ENCODE measurements at regions not wholly inside any gene's neighbourhood (a gene's known extent, or its start where the extent isn't known, plus 50 kb on each side); places are given as distances from the start of the nearest gene placed in this dataset.

DNA sequence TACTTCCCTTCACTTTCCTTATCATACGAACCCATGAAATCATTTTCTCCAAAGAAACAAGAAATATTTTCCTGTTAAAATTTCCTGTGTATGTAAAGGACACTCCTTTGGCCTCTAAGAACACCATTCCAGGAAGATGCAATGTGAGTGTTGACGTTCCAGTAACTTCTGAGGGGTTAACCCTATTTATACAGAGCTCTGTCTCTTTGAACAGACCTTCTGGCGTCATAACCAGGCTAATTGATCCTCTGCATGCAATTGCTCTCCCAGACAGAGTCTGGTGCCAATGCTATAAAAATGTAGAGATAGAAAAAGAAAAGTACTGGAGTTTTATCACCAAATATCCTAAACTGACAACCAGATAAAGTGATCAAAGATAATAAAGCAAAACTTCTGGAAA, 218.5 kb downstream of the TLE1 start:
- ATAC-seq (no peak), DNase-seq (ENCODE audit: low spot score in 2 of 2) (no peak)
- no peaks in the 10 kb centered on the region for H3K36me3 Mint-ChIP-seq
- H3K4me1 Mint-ChIP-seq, result no peaks in the 10 kb centered on the region
- H3K4me3 Mint-ChIP-seq, result no peak overlapping the region
- H3K9me3 Mint-ChIP-seq, result peaks cover 5% of the 10 kb centered on the region
- no peak overlapping the region for H3K27ac Mint-ChIP-seq

DNA sequence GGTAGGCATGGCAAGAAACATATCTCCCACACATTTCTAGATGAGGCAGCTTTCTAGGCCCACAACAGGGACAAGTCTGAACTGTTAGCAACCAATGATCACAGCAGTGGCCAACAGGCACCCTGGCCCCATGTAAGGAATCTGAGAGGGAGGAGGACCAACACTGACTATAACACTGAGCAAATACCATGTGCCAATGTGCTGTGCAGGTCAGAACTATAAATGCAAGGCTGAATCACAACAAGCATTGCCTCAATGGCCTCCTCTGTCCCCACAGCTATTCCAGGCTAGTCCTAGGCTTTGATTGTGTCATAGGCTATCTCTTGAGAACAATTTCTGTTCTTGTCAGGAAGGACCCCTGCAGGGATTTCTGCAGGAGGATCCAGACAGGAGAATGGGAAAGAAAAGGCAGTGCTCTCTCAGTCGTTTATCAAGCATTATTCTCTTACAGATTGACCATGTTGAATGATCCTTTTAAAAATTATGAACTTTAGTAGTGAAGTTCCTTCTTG, 221.2 kb downstream of the TLE1 start:
- H3K27ac Mint-ChIP-seq, result no peak overlapping the region
- H3K4me3 Mint-ChIP-seq, result no peak overlapping the region

DNA sequence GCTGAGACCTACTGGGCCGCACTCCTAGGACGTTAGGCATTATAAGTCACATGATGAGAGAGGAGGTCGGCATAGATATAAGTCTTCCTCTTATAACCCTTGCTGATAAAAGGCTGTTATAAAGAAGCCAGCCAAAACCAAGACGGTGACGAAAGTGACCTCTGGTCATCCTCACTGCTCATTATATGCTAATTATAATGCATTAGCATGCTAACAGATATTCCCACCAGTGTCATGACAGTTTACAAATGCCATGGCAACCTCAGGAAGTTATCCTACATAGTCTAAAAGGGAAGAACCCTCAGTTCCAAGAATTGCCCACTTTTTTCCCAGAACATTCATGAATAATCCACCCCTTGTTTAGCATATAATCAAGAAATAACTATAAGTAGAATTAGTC, 222.4 kb downstream of the TLE1 start:
- ATAC-seq (no peak), DNase-seq (ENCODE audit: low spot score in 2 of 2) (no peak)
- Mint-ChIP-seq H3K4me3 (no peak overlapping the region), H3K36me3 (no peaks in the 10 kb centered on the region), H3K4me1 (no peaks in the 10 kb centered on the region), H3K27ac (no peak overlapping the region), H3K9me3 (no peaks in the 10 kb centered on the region)

More for the DNA sequence above, 221.2 kb downstream of the TLE1 start:
- no peak for ATAC-seq
- Mint-ChIP-seq H3K9me3 (no peaks in the 10 kb centered on the region), H3K4me1 (no peaks in the 10 kb centered on the region), H3K36me3 (no peaks in the 10 kb centered on the region)
- DNase-seq (ENCODE audit: low spot score in 2 of 2), result no peak

DNA sequence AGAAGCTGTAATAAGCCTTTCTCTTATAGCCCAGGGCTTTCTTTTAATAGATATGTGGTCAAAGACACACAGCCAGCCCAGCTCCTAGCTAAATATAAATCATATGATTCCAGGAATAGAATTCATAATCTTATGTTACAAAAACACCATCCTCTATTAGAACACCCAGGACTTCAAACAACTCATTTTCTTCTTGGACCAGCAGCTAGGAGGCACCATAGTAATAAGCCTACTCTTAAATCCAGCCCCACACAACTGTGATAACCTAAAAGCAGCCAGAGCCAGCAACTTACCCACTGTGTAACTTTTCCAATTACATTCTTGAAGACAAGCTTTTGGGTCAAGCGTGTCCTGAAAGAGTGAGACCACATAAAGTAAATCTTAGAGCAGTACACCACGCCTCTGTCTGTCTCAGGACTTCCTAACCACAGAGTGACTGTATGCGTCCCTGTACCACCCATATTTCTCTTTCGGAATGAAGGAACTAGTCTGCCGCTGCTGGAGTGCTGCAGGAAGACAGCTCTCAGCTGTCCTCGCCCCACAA, 223.8 kb downstream of the TLE1 start:
- no peak overlapping the region for H3K27ac Mint-ChIP-seq
- H3K4me3 Mint-ChIP-seq, result no peak overlapping the region
- H3K4me1 Mint-ChIP-seq, result no peaks in the 10 kb centered on the region
- no peaks in the 10 kb centered on the region for H3K9me3 Mint-ChIP-seq
- no peaks in the 10 kb centered on the region for H3K36me3 Mint-ChIP-seq
- ATAC-seq (no peak), DNase-seq (ENCODE audit: low spot score in 2 of 2) (no peak)

DNA sequence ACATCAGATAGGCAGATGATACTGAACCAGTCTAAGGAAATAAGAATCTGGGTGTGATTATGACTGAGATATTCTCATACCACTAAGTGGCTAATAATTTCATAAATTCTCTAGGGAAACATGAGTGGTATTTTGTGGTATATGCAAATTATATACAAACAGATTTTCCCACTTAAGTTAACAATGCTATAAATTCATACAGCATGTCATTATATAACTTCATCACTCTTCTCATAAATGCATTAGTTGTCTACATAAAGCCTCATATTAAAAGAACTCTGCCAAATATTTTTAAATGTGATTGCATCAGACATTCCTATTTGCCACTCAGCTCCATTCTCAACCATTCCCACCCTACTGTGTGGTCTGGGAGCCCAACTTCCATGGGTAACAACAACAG, 226.5 kb downstream of the TLE1 start:
- Mint-ChIP-seq H3K4me3 (no peak overlapping the region), H3K27ac (no peak overlapping the region), H3K36me3 (no peaks in the 10 kb centered on the region), H3K4me1 (no peaks in the 10 kb centered on the region), H3K9me3 (no peaks in the 10 kb centered on the region)
- no peak for ATAC-seq
- no peak for DNase-seq (ENCODE audit: low spot score in 2 of 2)

DNA sequence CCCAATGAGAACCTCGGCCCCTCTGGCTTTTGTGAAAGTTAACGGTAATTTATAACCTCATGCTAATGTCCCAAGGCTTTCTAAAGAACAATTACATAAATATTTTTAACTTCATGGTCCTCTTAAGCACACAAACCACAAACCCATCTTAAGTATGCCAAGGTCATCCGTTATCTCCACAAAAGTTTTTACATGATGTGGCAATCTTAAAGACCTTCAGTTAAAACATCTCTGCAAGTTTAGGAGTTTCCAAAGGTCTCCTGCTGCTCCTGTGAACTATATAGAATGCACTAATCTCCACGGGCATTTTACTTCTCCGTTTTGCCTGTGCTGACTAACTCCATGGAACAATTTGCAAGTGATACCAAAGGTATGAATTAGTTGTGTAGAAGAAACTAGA, 228.2 kb downstream of the TLE1 start:
- ATAC-seq, result no peak
- DNase-seq (ENCODE audit: low spot score in 2 of 2), result no peak
- Mint-ChIP-seq H3K4me3 (no peak overlapping the region), H3K4me1 (no peaks in the 10 kb centered on the region), H3K9me3 (no peaks in the 10 kb centered on the region), H3K36me3 (no peaks in the 10 kb centered on the region), H3K27ac (no peak overlapping the region)

DNA sequence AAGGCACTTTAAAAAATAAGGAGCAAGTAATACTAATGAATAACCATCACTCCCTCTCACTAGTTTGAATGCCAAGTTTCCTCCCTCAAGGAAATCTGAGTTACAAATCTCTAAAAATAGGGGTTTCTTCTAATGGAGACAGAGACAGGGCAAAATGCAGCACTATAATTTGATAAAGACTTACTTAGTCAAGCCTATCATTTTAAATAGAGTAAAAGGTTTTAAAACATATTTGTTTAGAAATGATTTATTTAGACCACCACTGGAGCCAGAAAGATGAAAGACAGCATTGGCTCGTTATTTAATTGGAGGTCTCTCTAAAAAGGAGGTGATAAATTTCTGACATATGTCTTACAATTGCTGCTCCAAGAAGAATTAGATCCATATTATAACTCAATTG, 228.7 kb downstream of the TLE1 start:
- no peak overlapping the region for H3K4me3 Mint-ChIP-seq
- H3K9me3 Mint-ChIP-seq, result no peaks in the 10 kb centered on the region
- no peaks in the 10 kb centered on the region for H3K4me1 Mint-ChIP-seq

DNA sequence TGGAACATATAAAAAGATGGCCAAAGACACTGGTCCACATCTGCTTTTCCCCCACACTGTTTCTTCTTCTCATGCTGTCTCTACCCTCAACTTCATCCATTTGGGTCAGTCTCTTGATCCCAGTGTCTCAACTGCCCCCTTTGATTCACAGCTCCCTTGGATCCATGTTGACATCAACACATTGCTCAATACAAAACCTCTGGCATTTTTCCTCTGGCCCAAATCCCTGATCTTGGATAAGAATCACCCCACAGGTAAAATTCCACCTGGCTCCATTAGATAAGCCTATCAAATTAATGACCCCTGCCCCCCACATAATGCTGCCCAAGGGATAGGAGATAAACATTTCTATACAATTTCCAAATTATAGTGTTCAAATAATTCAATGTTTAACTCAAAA, 229.8 kb downstream of the TLE1 start:
- ATAC-seq, result no peak
- Mint-ChIP-seq H3K4me3 (no peak overlapping the region), H3K9me3 (no peaks in the 10 kb centered on the region), H3K27ac (no peak overlapping the region), H3K36me3 (no peaks in the 10 kb centered on the region), H3K4me1 (no peaks in the 10 kb centered on the region)
- no peak for DNase-seq (ENCODE audit: low spot score in 2 of 2)

More for the DNA sequence above, 228.7 kb downstream of the TLE1 start:
- Mint-ChIP-seq H3K36me3 (no peaks in the 10 kb centered on the region), H3K27ac (no peak overlapping the region)
- ATAC-seq (no peak), DNase-seq (ENCODE audit: low spot score in 2 of 2) (no peak)

DNA sequence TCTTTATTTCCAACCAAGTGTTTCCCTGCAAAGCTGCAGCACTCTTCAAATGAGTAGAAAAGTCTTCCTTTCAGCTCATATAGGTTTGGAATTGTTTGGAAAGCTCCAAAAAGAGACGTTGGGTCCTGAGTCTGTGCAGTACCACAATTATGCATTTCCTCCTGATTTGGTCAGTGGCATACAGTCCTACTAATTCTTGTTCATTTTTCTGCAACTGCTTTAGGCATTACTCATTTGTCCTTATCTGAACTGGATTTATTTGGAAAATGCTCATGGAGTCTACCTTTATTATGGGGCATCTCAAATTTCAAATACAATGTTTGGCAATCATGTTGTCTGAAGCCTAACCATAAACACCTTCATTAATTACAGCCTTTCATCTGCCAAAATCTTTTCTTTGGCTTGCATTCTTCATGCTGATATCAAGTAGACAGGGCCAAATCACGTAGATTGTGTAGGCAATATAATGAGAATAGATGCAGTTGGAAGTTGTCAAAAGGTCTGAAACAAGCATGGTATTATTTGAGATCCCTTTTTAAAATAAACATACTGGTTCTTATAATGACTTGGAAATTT, 232.8 kb downstream of the TLE1 start:
- Mint-ChIP-seq H3K9me3 (peaks cover 5% of the 10 kb centered on the region), H3K4me3 (no peak overlapping the region), H3K36me3 (no peaks in the 10 kb centered on the region), H3K4me1 (no peaks in the 10 kb centered on the region), H3K27ac (no peak overlapping the region)
- DNase-seq (ENCODE audit: low spot score in 2 of 2) (no peak), ATAC-seq (no peak)

DNA sequence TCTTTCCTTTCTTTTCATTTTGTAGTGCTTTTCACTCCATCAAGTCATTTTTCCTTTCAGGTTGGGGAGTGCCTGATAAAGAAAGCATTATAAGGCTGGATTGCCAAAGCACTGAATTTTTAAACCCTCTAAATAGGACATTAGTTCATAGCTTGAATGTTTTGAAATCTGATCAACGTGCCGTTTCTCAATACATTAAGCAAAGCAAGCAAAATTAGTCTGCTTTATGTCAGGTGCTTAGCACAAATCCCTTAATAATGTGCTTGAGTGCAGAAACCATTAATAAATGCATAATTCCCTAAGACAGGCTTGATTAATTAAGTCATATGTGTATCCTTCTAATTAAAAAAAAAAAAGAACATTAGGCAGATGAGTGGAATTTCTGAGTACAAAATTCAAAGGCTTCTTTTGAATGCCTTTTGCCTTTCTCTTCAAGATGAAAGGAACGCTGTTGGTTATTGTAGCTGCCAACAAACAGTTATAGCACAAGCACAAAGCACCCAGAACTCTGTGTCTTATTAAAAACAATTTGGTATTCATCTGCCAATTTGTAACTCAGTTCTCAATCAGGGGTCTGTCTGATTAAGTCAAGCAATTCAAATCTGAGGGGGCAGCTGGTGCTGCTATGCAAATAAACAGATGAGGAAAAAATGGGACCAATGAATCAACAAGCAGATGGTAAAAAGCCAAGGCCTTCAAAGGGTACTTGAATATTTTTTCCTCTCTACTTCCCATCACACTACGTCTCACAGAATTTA, 233.7 kb downstream of the TLE1 start:
- DNase-seq (ENCODE audit: low spot score in 2 of 2) (no peak), ATAC-seq (no peak)
- Mint-ChIP-seq H3K27ac (no peak overlapping the region), H3K4me3 (no peak overlapping the region), H3K4me1 (no peaks in the 10 kb centered on the region), H3K36me3 (no peaks in the 10 kb centered on the region), H3K9me3 (peaks cover 5% of the 10 kb centered on the region)

DNA sequence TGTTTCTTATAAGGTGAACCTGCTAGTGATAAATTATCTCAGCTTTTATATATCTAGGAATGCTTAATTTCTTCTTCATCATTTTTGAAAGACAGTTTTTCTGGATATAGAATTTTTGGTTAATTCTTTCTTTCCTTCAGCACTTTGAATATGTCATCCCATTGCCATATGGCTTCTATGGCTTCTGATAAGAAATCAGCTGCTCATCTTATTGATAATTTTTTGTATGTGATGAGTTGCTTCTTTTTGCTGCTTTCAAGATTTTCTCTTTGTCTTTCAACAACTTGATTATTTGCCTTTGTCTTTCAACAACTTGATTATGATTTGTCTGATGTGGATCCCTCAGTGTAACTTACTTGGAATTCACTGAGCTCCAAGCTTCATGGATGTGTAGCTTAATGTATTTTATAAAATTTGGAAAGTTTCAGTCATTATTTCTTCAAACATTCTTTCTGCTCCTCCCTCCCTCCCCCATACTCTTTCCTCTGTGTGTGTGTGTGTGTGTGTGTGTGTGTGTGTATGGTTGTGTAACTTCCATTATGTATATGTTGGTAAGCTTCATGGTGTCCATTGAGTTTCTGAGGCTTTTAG, 243.9 kb downstream of the TLE1 start:
- no peak overlapping the region for H3K4me3 Mint-ChIP-seq
- ATAC-seq (no peak), DNase-seq (ENCODE audit: low spot score in 2 of 2) (no peak)
- H3K4me1 Mint-ChIP-seq, result no peaks in the 10 kb centered on the region
- no peaks in the 10 kb centered on the region for H3K36me3 Mint-ChIP-seq
- peaks cover 22% of the 10 kb centered on the region for H3K9me3 Mint-ChIP-seq
- H3K27ac Mint-ChIP-seq, result no peak overlapping the region

DNA sequence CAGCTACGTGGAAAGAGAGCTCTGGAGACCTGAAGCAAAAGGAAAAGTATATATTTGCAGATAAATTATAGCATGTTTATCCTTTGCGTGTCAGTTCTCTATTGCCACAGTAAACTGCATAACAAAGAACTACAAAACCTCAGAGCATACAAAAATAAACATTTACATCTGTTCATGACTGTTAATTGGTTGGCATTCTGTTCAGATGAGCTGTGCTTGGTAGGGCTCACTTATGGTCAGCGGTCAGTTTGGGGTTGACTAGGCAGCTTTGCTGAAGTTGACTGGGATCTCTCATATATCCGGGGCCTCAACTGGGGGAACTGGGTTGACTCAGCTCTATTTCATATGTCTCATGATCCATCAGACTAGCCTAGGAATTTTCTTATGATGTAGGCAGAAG, 257.7 kb downstream of the TLE1 start:
- DNase-seq (ENCODE audit: low spot score in 2 of 2) (no peak), ATAC-seq (no peak)
- Mint-ChIP-seq H3K4me1 (no peaks in the 10 kb centered on the region), H3K4me3 (no peak overlapping the region), H3K27ac (no peak overlapping the region), H3K36me3 (no peaks in the 10 kb centered on the region), H3K9me3 (peaks cover 17% of the 10 kb centered on the region)

DNA sequence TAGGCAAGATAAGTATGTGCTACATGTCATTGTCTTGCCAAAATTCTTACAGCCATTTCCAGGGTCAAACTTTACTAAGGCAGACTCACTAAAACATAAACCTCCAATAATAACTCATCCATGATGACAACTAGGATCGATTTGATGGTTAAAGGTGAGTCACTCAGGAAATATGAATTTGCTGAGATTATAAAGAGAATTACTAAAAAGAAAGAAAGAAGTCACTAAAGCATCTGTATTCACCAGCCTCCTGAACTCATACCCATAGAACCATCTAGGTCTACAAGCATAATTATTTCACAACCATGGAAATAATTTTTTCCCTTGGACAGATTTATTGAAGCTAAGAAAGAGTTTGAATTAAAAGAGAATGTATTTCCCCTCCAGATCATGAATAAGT, 258.6 kb downstream of the TLE1 start:
- ATAC-seq (no peak), DNase-seq (ENCODE audit: low spot score in 2 of 2) (no peak)
- no peak overlapping the region for H3K4me3 Mint-ChIP-seq
- no peaks in the 10 kb centered on the region for H3K4me1 Mint-ChIP-seq
- H3K36me3 Mint-ChIP-seq, result no peaks in the 10 kb centered on the region
- no peak overlapping the region for H3K27ac Mint-ChIP-seq
- peaks cover 21% of the 10 kb centered on the region for H3K9me3 Mint-ChIP-seq

DNA sequence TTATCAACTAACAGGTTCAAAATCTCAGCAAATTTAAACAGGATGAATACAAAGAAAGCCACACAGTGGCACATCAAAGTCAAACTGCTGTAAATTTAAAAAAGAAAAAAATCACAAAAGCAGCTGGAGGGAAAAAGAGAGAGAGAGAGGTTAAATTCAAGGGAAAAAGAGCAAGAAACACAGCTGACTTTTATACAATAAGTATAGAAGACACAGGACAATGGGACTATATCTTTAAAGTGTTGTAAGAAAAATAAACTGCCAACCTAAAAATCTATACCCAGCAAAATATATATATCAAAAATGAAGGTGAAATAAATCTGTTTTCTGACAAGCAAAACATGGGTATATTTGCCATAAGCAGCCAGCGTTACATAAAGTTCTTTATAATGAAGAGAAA, 261.5 kb downstream of the TLE1 start:
- ATAC-seq (no peak), DNase-seq (ENCODE audit: low spot score in 2 of 2) (no peak)
- no peaks in the 10 kb centered on the region for H3K4me1 Mint-ChIP-seq
- no peak overlapping the region for H3K4me3 Mint-ChIP-seq
- H3K36me3 Mint-ChIP-seq, result no peaks in the 10 kb centered on the region
- H3K9me3 Mint-ChIP-seq, result peaks cover 25% of the 10 kb centered on the region
- no peak overlapping the region for H3K27ac Mint-ChIP-seq

DNA sequence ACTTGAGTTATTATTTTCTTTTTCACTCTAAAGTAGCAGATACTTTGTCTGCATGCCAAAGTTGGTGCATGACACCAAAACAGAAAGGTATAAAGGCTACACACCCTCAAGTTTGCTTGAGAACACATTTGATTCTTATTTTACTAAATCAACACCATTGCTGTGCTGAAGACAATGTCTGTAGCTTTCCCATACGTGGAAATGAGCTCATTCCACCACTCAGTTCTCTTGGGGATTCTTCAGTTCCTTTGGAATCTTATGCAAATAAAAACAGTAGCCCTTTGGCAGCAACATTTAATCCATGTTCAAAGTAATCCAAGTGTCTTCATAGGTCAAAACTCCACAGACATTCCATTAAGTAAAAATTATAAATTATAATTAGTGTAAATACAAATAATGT, 264.9 kb downstream of the TLE1 start:
- H3K36me3 Mint-ChIP-seq, result no peaks in the 10 kb centered on the region
- H3K4me1 Mint-ChIP-seq, result no peaks in the 10 kb centered on the region
- peaks cover 21% of the 10 kb centered on the region for H3K9me3 Mint-ChIP-seq
- DNase-seq (ENCODE audit: low spot score in 2 of 2), result no peak
- no peak overlapping the region for H3K4me3 Mint-ChIP-seq
- no peak overlapping the region for H3K27ac Mint-ChIP-seq
- ATAC-seq, result no peak

Data from stimulated activated effector memory CD8-positive, alpha-beta T cell treated with anti-CD3 and anti-CD28 coated beads, Interleukin-12 subunit alpha, Interleukin-12 subunit beta, amount 100 ng/mL, for 72 hours (primary cell).